ENCODE measurements at regions not wholly inside any gene's neighbourhood (a gene's known extent, or its start where the extent isn't known, plus 50 kb on each side); places are given as distances from the start of the nearest gene placed in this dataset.
"Not testable (repeated sequence)": the region's sequence is repeated elsewhere in the genome, so short reads cannot be mapped to it uniquely, and the experiment has no call there.

DNA sequence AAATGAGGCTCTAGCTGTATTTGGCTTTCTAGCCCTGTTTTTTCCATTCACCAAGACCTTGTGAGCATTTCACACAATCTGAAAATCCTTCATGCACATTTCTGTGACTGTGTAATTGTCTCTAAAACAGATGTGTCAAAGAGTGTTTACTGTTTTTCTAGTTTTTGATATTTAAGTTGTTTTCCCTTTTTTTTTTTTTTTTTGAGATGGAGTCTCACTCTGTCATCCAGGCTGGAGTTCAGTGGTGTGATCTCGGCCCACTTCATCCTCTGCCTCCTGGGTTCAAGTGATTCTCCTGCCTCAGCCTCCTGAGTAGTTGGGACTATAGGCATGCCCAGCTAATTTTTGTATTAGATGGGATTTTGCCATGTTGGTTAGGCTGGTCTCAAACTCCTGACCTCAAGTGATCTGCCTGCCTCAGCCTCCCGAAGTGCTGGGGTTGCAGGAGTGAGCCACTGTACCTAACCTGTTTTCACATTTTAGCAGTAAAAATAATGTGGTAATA lies 242.0 kb downstream of the MYCN start:
- H3K36me3 ChIP-seq (ENCODE audit: control insufficient read depth in 2 of 2, insufficient read depth in 2 of 2, low read length in 1 of 2); H3K27me3 ChIP-seq (ENCODE audit: control insufficient read depth in 1 of 2, insufficient read depth in 2 of 2, low read length in 2 of 2); H3K4me3 ChIP-seq (ENCODE audit: low read depth in 1 of 2, low read length in 2 of 2); H3K9me3 ChIP-seq (ENCODE audit: control insufficient read depth in 2 of 2, insufficient read depth in 1 of 2, low read depth in 1 of 2, low read length in 1 of 2); H3K27ac ChIP-seq (ENCODE audit: low read depth in 2 of 2, low read length in 1 of 2); H3K4me1 ChIP-seq (ENCODE audit: control insufficient read depth in 2 of 2, insufficient read depth in 2 of 2, low read length in 1 of 2): not testable (repeated sequence)
- 81 to 87% methylated on average over 2 of the region's 2 CpGs for WGBS, 2 donors

DNA sequence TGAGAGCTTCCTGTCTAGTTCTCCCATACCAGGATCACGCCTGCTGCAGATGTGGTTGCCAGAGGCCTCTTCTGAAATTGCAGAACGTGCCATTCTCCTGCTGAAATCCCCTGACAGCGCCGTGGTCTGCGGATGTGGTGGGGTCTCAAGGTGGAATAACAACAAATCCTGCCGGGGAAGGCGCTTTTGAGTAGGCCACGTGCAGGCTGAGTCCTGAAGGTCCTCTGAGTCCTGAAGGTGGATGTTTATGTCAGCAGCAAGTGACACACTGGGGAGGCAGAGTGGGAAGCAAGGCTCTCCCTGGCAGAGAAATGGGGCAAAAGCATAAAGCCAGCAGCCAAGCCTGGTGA lies 241.4 kb downstream of the MYCN start:
- H3K36me3 ChIP-seq (ENCODE audit: control insufficient read depth in 2 of 2, insufficient read depth in 2 of 2, low read length in 1 of 2): no peaks in the 10 kb centered on the region
- no peak overlapping the region for H3K27ac ChIP-seq (ENCODE audit: low read depth in 2 of 2, low read length in 1 of 2)
- WGBS, 2 donors: 89 to 92% methylated on average over 8 of the region's 8 CpGs
- no peaks in the 10 kb centered on the region for H3K9me3 ChIP-seq (ENCODE audit: control insufficient read depth in 2 of 2, insufficient read depth in 1 of 2, low read depth in 1 of 2, low read length in 1 of 2)
- no peak overlapping the region for H3K4me3 ChIP-seq (ENCODE audit: low read depth in 1 of 2, low read length in 2 of 2)
- H3K27me3 ChIP-seq (ENCODE audit: control insufficient read depth in 1 of 2, insufficient read depth in 2 of 2, low read length in 2 of 2): no peaks in the 10 kb centered on the region
- H3K4me1 ChIP-seq (ENCODE audit: control insufficient read depth in 2 of 2, insufficient read depth in 2 of 2, low read length in 1 of 2): peaks cover 0 to 2% of the 10 kb centered on the region in 2 donors

DNA sequence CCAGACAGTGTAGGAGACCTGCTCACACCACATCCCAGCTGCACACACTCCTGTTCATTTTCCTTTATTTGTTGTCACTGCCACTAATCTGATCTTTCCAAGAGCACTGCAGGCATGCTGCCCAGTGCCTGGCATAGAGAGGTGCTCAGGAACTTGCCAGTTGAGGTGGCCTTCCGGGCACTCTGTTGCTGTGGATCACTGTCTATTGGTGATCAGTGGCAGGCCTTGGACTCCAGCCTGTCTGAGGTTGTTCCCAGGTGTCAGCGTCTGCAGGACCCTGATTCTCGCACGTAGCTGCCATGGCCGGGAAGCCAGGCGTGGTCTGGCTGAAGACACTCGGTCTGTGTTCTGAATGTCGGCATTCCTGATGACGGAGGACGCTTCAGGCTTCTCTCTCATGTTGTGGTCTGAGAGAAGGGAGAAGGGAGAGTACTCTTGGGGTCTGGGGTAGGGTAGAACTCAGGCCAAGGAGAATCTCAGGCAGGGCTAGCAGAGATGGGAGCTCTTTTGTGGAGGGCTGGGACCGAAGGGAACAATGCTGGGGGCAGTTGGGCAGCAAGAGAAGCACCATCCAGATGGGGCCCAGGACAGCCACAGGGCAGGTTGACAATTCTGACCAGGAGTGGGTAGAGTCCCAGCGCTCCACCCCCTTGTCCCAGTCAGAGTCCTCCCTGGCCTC lies 240.9 kb downstream of the MYCN start:
- WGBS, 2 donors: 92 to 93% methylated on average over 12 of the region's 12 CpGs
- H3K27ac ChIP-seq (ENCODE audit: low read depth in 2 of 2, low read length in 1 of 2): no peak overlapping the region
- peaks cover 0 to 2% of the 10 kb centered on the region in 2 donors for H3K4me1 ChIP-seq (ENCODE audit: control insufficient read depth in 2 of 2, insufficient read depth in 2 of 2, low read length in 1 of 2)
- H3K36me3 ChIP-seq (ENCODE audit: control insufficient read depth in 2 of 2, insufficient read depth in 2 of 2, low read length in 1 of 2): no peaks in the 10 kb centered on the region
- H3K27me3 ChIP-seq (ENCODE audit: control insufficient read depth in 1 of 2, insufficient read depth in 2 of 2, low read length in 2 of 2): no peaks in the 10 kb centered on the region
- H3K4me3 ChIP-seq (ENCODE audit: low read depth in 1 of 2, low read length in 2 of 2): no peak overlapping the region
- H3K9me3 ChIP-seq (ENCODE audit: control insufficient read depth in 2 of 2, insufficient read depth in 1 of 2, low read depth in 1 of 2, low read length in 1 of 2): no peaks in the 10 kb centered on the region

DNA sequence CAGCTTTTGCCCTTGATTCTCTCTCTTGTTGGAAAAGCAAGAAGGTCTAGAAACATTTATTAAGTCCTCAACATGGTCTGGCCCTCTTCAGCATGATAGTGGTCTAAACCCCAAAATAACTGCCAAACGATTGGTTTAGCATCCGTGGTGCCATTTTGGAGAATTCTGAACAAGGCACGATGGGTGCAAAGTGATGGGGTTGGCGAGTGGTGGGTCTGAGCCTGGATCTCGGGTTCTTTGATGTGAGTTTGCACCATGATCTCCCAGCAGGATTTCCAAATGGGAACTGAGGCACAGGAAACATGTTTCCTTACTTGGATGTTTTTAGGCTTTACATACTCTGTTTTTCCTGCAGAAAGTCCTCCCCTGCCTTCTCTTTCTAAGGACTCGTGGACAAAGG lies 240.3 kb downstream of the MYCN start:
- Histone ChIP-seq H3K4me3 (ENCODE audit: low read depth in 1 of 2, low read length in 2 of 2) (no peak overlapping the region), H3K27ac (ENCODE audit: low read depth in 2 of 2, low read length in 1 of 2) (no peak overlapping the region), H3K36me3 (ENCODE audit: control insufficient read depth in 2 of 2, insufficient read depth in 2 of 2, low read length in 1 of 2) (no peaks in the 10 kb centered on the region), H3K4me1 (ENCODE audit: control insufficient read depth in 2 of 2, insufficient read depth in 2 of 2, low read length in 1 of 2) (peaks cover 0 to 2% of the 10 kb centered on the region in 2 donors), H3K9me3 (ENCODE audit: control insufficient read depth in 2 of 2, insufficient read depth in 1 of 2, low read depth in 1 of 2, low read length in 1 of 2) (no peaks in the 10 kb centered on the region), H3K27me3 (ENCODE audit: control insufficient read depth in 1 of 2, insufficient read depth in 2 of 2, low read length in 2 of 2) (no peaks in the 10 kb centered on the region)
- 92 to 93% methylated on average over 6 of the region's 6 CpGs for WGBS, 2 donors

DNA sequence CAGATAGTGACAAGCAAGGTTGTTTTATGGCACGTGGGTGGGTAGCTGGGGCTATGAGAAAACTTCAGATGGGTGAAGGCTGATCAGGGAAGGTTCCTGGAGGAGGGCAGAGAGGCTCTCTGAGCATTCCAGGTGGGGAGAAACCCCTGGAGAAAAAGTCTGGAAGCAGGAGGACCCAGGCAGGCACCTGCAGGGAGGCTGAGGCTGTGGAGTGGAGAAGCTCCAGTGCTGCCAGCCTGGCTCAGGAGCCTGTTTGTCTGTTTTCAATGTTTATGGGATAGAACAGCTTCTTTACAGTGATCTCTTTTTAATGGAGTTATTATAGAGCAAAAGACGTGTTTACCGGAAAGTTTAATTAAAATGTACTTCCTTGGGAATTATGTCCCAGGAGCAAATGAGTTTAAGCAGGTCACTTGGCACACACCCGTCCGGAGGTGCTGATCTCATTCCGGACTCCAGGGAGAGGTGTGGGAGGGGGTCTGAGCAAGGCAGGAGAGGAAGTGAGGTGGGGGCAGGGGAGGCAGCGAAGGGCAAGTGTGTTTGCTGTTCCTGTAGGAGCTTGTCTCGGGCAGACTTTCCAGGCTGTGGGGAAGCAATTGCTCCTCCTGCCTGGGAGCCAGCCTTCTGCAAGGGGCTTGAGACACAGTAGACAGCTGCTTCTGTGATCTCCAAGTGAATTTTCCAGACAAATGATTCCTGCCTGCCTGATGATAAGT lies 239.5 kb downstream of the MYCN start:
- Histone ChIP-seq H3K27ac (ENCODE audit: low read depth in 2 of 2, low read length in 1 of 2) (no peak overlapping the region), H3K27me3 (ENCODE audit: control insufficient read depth in 1 of 2, insufficient read depth in 2 of 2, low read length in 2 of 2) (no peaks in the 10 kb centered on the region), H3K9me3 (ENCODE audit: control insufficient read depth in 2 of 2, insufficient read depth in 1 of 2, low read depth in 1 of 2, low read length in 1 of 2) (no peaks in the 10 kb centered on the region), H3K36me3 (ENCODE audit: control insufficient read depth in 2 of 2, insufficient read depth in 2 of 2, low read length in 1 of 2) (no peaks in the 10 kb centered on the region), H3K4me1 (ENCODE audit: control insufficient read depth in 2 of 2, insufficient read depth in 2 of 2, low read length in 1 of 2) (peaks cover 0 to 2% of the 10 kb centered on the region in 2 donors), H3K4me3 (ENCODE audit: low read depth in 1 of 2, low read length in 2 of 2) (no peak overlapping the region)
- WGBS, 2 donors: 41 to 43% methylated on average over 8 of the region's 8 CpGs

DNA sequence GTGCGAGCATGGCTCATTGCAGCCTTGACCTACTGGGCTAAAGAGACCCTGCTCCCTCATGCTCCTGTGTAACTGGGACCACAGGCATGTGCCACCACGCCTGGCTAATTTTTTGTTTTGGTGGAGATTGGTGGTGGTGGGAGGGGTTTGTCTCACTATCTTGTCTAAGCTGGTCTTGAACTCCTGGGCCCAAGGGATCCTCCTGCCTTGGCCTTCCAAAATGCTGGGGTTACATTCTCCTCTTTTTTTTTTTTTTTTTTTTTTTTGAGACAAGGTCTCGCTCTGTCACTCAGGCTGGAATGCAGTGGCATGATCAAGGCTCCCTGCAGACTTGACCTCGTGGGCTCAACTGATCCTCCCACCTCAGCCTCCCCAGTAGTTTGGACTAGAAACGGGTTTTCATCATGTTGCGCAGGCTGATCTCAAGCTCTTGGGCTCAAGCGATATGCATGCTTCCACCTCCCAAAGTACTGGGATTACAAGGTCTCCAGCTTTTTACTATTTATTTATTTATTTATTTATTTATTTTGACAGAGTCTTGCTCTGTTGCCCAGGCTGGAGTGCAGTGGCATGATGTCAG lies 238.3 kb downstream of the MYCN start:
- H3K27me3 ChIP-seq (ENCODE audit: control insufficient read depth in 1 of 2, insufficient read depth in 2 of 2, low read length in 2 of 2): no peaks in the 10 kb centered on the region
- no peak overlapping the region for H3K27ac ChIP-seq (ENCODE audit: low read depth in 2 of 2, low read length in 1 of 2)
- H3K9me3 ChIP-seq (ENCODE audit: control insufficient read depth in 2 of 2, insufficient read depth in 1 of 2, low read depth in 1 of 2, low read length in 1 of 2): no peaks in the 10 kb centered on the region
- H3K36me3 ChIP-seq (ENCODE audit: control insufficient read depth in 2 of 2, insufficient read depth in 2 of 2, low read length in 1 of 2): no peaks in the 10 kb centered on the region
- H3K4me1 ChIP-seq (ENCODE audit: control insufficient read depth in 2 of 2, insufficient read depth in 2 of 2, low read length in 1 of 2): peaks cover 0 to 2% of the 10 kb centered on the region in 2 donors
- H3K4me3 ChIP-seq (ENCODE audit: low read depth in 1 of 2, low read length in 2 of 2): no peak overlapping the region
- 94 to 96% methylated on average over 7 of the region's 7 CpGs for WGBS, 2 donors

DNA sequence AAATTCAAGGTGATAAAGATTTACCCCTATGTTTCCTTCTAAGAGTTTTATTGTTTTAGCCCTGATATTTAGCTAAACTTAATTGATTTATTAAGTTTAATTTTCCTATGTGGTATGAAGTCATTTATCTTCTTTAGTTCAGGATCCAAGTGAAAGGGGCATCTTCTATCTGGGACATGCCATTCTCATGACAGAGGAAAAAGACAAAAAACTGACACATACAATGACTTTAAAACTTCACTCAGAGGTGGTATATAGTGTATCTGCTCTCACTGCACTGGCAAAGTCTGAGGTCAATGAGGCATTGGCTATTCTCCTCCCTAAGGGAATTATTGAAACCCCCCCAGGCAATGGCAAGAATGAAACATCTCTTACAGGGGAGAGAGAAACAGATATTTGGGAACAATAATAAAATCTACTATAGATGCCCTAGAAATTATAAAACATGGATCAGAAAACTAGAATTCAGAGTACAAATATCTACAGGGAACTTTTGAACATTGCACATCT lies 237.4 kb downstream of the MYCN start:
- Histone ChIP-seq H3K4me3 (ENCODE audit: low read depth in 1 of 2, low read length in 2 of 2) (no peak overlapping the region), H3K36me3 (ENCODE audit: control insufficient read depth in 2 of 2, insufficient read depth in 2 of 2, low read length in 1 of 2) (no peaks in the 10 kb centered on the region), H3K9me3 (ENCODE audit: control insufficient read depth in 2 of 2, insufficient read depth in 1 of 2, low read depth in 1 of 2, low read length in 1 of 2) (no peaks in the 10 kb centered on the region), H3K27ac (ENCODE audit: low read depth in 2 of 2, low read length in 1 of 2) (no peak overlapping the region), H3K4me1 (ENCODE audit: control insufficient read depth in 2 of 2, insufficient read depth in 2 of 2, low read length in 1 of 2) (peaks cover 0 to 2% of the 10 kb centered on the region in 2 donors), H3K27me3 (ENCODE audit: control insufficient read depth in 1 of 2, insufficient read depth in 2 of 2, low read length in 2 of 2) (no peaks in the 10 kb centered on the region)

DNA sequence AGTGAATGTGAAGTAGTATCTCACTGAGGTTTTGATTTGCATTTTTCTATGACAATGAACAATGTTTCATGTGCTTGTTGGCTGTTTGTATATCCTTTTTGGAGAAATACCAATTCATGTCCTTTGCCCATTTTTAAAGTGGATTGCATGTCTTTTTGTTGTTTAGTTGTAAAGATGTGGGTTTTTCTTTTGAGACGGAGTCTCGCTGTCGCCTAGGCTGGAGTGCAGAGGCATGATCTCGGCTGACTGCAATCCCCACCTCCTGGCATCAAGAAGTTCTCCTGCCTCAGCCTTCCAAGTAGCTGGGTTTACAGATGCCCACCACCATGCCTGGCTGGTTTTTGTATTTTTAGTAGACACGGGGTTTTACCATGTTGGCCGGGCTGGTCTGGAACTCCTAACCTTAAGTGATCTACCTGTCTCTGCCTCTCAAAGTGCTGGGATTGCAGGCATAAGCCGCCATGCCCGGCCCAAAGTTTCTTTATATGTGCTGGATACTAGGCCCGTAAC lies 236.7 kb downstream of the MYCN start:
- Histone ChIP-seq H3K9me3 (ENCODE audit: control insufficient read depth in 2 of 2, insufficient read depth in 1 of 2, low read depth in 1 of 2, low read length in 1 of 2) (no peaks in the 10 kb centered on the region), H3K4me3 (ENCODE audit: low read depth in 1 of 2, low read length in 2 of 2) (no peak overlapping the region), H3K27me3 (ENCODE audit: control insufficient read depth in 1 of 2, insufficient read depth in 2 of 2, low read length in 2 of 2) (no peaks in the 10 kb centered on the region), H3K36me3 (ENCODE audit: control insufficient read depth in 2 of 2, insufficient read depth in 2 of 2, low read length in 1 of 2) (no peaks in the 10 kb centered on the region), H3K4me1 (ENCODE audit: control insufficient read depth in 2 of 2, insufficient read depth in 2 of 2, low read length in 1 of 2) (peaks cover 0 to 2% of the 10 kb centered on the region in 2 donors), H3K27ac (ENCODE audit: low read depth in 2 of 2, low read length in 1 of 2) (no peak overlapping the region)
- WGBS, 2 donors: 93% methylated on average over 9 of the region's 9 CpGs

DNA sequence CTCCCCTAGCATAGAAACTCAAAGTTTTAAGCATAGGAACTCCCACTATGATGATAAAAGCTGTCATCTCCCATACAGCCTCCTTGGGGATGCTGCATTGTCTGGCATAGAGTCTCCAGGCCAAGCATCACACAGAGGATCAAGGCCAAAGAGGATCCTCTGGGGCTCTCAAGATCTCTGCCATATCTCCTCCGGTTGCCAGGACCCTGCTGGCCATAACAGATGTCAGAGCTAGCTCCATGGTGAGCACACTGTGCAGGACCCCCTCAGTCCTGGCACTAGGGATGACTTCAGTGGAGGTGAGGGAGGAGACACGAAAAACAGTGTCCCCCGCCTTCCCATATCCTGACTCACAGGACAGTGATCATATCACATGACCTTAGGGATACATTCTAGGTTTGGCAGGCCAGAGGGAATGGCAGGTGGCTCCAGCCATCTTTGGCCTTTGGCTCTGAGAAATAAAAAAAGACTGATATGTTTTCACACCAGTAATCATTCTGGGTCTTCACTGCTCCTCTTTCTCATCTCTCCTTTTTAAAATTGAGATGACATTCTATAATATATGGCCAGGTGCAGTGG lies 235.0 kb downstream of the MYCN start:
- Histone ChIP-seq H3K9me3 (ENCODE audit: control insufficient read depth in 2 of 2, insufficient read depth in 1 of 2, low read depth in 1 of 2, low read length in 1 of 2) (no peaks in the 10 kb centered on the region), H3K27ac (ENCODE audit: low read depth in 2 of 2, low read length in 1 of 2) (no peak overlapping the region), H3K4me1 (ENCODE audit: control insufficient read depth in 2 of 2, insufficient read depth in 2 of 2, low read length in 1 of 2) (peaks cover 0 to 2% of the 10 kb centered on the region in 2 donors), H3K27me3 (ENCODE audit: control insufficient read depth in 1 of 2, insufficient read depth in 2 of 2, low read length in 2 of 2) (no peaks in the 10 kb centered on the region), H3K36me3 (ENCODE audit: control insufficient read depth in 2 of 2, insufficient read depth in 2 of 2, low read length in 1 of 2) (no peaks in the 10 kb centered on the region), H3K4me3 (ENCODE audit: low read depth in 1 of 2, low read length in 2 of 2) (no peak overlapping the region)
- WGBS, 2 donors: 90 to 93% methylated on average over 3 of the region's 3 CpGs

All from esophagus (tissue), 2 donors.